ENCODE measurements at regions not wholly inside any gene's neighbourhood (a gene's known extent, or its start where the extent isn't known, plus 50 kb on each side); places are given as distances from the start of the nearest gene placed in this dataset.

DNA sequence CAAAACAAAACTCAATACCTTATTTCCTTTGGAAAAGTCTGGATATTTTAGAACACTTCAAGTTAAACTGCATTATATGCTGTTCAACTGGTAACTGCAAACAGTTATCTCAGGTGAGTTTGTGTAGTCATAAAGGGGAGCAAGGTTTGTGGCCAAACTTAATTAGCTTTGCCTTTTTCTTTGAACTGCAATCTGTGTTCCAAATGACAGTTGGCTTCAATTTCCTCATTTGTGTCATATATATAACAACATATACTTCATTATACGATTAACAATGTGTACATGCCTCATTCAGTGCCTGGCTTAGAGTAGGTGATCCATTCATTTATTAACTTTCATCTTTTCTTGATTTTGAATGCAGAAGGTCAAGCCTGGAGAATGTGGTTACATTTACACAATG, 55.8 kb downstream of the KCNE4 start:
- Histone ChIP-seq H3K9ac (no peak overlapping the region), H3K79me2 (no peaks in the 10 kb centered on the region), H3K4me2 (ENCODE audit: low read length) (no peak overlapping the region), H2AFZ (no peak overlapping the region), H3K4me3 (ENCODE audit: low read depth, low read length) (no peak overlapping the region), H3K36me3 (ENCODE audit: control insufficient read depth, insufficient read depth, low read length) (no peaks in the 10 kb centered on the region), H3K9me3 (ENCODE audit: control insufficient read depth, low read length) (no peaks in the 10 kb centered on the region), H3K27ac (no peak overlapping the region), H3K27me3 (ENCODE audit: control insufficient read depth, insufficient read depth, low read length) (no peaks in the 10 kb centered on the region), H3K4me1 (no peaks in the 10 kb centered on the region)
- TF ChIP-seq, protein P1, sequence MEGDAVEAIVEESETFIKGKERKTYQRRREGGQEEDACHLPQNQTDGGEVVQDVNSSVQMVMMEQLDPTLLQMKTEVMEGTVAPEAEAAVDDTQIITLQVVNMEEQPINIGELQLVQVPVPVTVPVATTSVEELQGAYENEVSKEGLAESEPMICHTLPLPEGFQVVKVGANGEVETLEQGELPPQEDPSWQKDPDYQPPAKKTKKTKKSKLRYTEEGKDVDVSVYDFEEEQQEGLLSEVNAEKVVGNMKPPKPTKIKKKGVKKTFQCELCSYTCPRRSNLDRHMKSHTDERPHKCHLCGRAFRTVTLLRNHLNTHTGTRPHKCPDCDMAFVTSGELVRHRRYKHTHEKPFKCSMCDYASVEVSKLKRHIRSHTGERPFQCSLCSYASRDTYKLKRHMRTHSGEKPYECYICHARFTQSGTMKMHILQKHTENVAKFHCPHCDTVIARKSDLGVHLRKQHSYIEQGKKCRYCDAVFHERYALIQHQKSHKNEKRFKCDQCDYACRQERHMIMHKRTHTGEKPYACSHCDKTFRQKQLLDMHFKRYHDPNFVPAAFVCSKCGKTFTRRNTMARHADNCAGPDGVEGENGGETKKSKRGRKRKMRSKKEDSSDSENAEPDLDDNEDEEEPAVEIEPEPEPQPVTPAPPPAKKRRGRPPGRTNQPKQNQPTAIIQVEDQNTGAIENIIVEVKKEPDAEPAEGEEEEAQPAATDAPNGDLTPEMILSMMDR (IDR thresholded peaks at IDR 0.05) = no peak

DNA sequence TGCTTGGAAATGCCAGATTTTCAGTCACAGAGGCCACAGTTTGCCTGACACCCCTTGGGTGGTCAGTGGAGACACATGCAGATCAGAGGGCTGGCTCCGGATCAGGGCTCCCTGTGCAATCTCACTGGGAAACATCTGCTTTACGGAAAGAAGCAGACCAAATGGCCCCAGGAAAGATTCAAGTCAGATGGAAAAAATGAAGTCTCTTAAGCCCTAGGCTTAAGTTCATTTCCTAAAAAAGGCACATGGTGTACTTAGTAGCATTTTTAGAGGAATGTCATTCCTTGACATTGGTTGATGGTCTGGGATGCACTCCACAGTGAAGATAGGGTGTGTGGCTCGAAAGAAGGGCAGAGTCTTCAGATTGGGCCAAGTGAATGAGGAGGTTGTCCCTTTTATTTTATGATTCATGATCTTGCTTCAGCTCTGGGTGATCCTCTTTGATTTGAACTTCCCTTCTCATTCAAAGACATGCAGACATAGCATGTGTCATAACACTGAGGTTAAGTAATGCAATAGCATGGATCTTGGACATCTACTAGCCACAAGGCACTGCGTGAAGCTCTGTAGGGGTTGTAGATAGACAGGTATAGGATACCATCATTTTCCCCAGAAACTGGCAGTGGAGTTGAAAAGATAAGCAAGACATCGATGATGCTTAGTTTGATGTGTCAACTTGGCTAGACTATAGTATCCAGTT, 56.5 kb downstream of the KCNE4 start:
- Histone ChIP-seq H3K27me3 (ENCODE audit: control insufficient read depth, insufficient read depth, low read length) (no peaks in the 10 kb centered on the region), H3K9me3 (ENCODE audit: control insufficient read depth, low read length) (no peaks in the 10 kb centered on the region), H3K27ac (no peak overlapping the region), H2AFZ (no peak overlapping the region), H3K4me3 (ENCODE audit: low read depth, low read length) (no peak overlapping the region), H3K4me2 (ENCODE audit: low read length) (no peak overlapping the region), H3K4me1 (no peaks in the 10 kb centered on the region), H3K36me3 (ENCODE audit: control insufficient read depth, insufficient read depth, low read length) (no peaks in the 10 kb centered on the region), H3K9ac (no peak overlapping the region), H3K79me2 (no peaks in the 10 kb centered on the region)
- TF ChIP-seq, protein P1 (IDR thresholded peaks at IDR 0.05) = no peak

DNA sequence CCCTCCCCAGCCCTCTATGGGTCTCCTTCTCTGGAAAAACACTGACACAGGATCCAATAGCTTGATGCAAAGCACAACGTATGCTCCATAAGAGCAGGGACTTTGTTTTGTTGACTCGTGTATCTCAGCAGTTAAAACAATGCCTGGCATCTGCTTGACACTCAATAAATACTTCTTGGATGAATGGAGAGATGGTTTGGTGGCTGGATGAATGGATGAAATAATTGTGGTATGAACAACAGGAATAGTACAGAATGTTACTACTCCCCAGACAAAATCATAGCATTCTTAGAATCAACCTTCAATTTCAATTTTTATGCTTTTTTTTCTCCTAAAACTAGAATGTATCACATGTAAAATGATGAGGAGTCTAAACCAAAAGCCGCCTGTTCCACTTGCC, 57.4 kb downstream of the KCNE4 start:
- H3K9me3 ChIP-seq (ENCODE audit: control insufficient read depth, low read length) = no peaks in the 10 kb centered on the region
- H3K4me1 ChIP-seq = no peaks in the 10 kb centered on the region
- no peak overlapping the region for H2AFZ ChIP-seq
- H3K9ac ChIP-seq = no peak overlapping the region
- H3K27ac ChIP-seq = no peak overlapping the region
- H3K36me3 ChIP-seq (ENCODE audit: control insufficient read depth, insufficient read depth, low read length) = no peaks in the 10 kb centered on the region
- H3K4me3 ChIP-seq (ENCODE audit: low read depth, low read length) = no peak overlapping the region
- no peak overlapping the region for H3K4me2 ChIP-seq (ENCODE audit: low read length)
- no peaks in the 10 kb centered on the region for H3K79me2 ChIP-seq
- no peaks in the 10 kb centered on the region for H3K27me3 ChIP-seq (ENCODE audit: control insufficient read depth, insufficient read depth, low read length)
- TF ChIP-seq, protein P1 (IDR thresholded peaks at IDR 0.05) = no peak

DNA sequence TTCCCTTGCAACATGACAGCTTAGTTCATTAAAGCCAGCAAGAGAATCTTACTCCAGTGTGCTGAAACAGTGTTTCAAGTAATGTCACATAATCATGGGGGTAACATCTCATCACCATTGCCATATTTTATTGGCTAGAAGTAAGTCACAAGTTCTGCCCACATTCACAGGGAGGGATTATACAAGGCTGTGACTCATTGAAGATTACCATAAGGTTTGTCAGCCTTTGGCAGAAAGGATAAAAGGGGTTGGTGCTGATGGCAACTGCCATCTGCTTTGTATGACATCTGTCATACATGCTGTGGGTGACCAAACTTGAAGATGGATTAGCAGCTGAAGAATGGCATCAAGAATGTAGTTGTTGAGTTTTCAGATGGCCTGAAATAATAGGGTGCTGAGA, 61.2 kb downstream of the KCNE4 start:
- Histone ChIP-seq H3K9me3 (ENCODE audit: control insufficient read depth, low read length) (no peaks in the 10 kb centered on the region), H3K9ac (no peak overlapping the region), H3K4me3 (ENCODE audit: low read depth, low read length) (no peak overlapping the region), H3K4me1 (no peaks in the 10 kb centered on the region), H3K79me2 (no peaks in the 10 kb centered on the region), H3K27ac (no peak overlapping the region), H3K36me3 (ENCODE audit: control insufficient read depth, insufficient read depth, low read length) (no peaks in the 10 kb centered on the region), H3K4me2 (ENCODE audit: low read length) (no peak overlapping the region), H3K27me3 (ENCODE audit: control insufficient read depth, insufficient read depth, low read length) (no peaks in the 10 kb centered on the region), H2AFZ (no peak overlapping the region)
- TF ChIP-seq, protein P1 (IDR thresholded peaks at IDR 0.05) = no peak

DNA sequence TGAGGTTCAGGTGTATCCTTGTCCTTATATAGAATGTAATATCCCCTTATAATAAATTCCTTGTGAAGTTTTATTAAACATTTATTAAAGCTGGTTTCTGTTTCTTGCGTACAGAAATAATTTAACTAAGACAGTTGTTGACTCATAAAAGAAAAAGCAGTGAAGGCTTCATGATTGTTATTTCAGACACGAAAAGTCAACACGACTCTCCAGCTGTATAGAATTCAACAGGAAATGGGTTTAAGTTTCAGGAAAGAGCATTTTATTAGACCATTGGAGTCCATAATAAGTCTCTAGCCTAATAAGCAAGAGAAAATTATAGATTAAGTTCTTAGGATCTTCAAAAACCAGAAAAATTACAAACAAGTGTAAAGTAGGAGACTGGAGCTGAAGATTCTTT, 62.2 kb downstream of the KCNE4 start:
- no peak overlapping the region for H3K9ac ChIP-seq
- H3K4me1 ChIP-seq = no peaks in the 10 kb centered on the region
- H3K27ac ChIP-seq = no peak overlapping the region
- no peak overlapping the region for H2AFZ ChIP-seq
- no peaks in the 10 kb centered on the region for H3K79me2 ChIP-seq
- no peak overlapping the region for H3K4me3 ChIP-seq (ENCODE audit: low read depth, low read length)
- no peaks in the 10 kb centered on the region for H3K27me3 ChIP-seq (ENCODE audit: control insufficient read depth, insufficient read depth, low read length)
- H3K9me3 ChIP-seq (ENCODE audit: control insufficient read depth, low read length) = no peaks in the 10 kb centered on the region
- no peaks in the 10 kb centered on the region for H3K36me3 ChIP-seq (ENCODE audit: control insufficient read depth, insufficient read depth, low read length)
- no peak overlapping the region for H3K4me2 ChIP-seq (ENCODE audit: low read length)
- TF ChIP-seq, protein P1 (IDR thresholded peaks at IDR 0.05) = no peak
